GM19328 (cell line): ENCODE measurements at regions not wholly inside any gene's neighbourhood (a gene's known extent, or its start where the extent isn't known, plus 50 kb on each side); places are given as distances from the start of the nearest gene placed in this dataset.
"Not testable (repeated sequence)": the region's sequence is repeated elsewhere in the genome, so short reads cannot be mapped to it uniquely, and the experiment has no call there.

ENCODE experiments used
- ATAC-seq: cut with Tn5 transposase; IDR thresholded peaks from one replicate; pipeline ENCODE4 v1.9.1; 2021; ENCODE audit warnings: mild to moderate bottlenecking, moderate library complexity; ENCODE audit not compliant: unreplicated experiment

DNA sequence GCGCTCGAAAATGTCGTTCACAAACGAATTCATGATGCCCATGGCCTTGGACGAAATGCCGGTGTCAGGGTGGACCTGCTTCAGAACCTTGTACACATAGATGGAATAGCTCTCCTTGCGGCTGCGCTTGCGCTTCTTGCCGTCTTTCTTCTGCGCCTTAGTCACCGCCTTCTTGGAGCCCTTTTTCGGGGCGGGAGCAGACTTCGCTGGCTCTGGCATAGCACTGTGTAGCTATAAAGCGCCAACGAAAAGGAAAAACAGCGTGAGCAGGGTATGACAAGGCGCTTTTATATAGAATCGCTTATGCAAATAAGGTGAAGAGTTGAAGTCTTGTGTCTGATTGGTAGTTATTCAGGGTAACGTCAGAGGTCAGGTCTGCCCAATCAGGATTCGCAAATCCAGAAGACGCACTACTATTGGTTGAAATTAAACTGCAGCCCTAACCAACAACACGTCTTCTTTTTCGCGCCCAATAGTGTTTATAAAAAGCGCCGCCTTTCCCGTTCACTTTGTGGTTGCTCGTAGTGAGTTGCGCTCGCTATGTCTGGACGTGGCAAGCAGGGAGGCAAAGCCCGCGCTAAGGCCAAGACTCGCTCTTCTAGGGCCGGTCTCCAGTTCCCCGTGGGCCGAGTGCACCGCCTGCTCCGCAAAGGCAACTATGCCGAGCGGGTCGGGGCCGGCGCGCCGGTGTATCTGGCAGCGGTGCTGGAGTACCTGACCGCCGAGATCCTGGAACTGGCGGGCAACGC, 114.8 kb upstream of the PRSS16 start:
- ATAC-seq: peak; percentile 61

DNA sequence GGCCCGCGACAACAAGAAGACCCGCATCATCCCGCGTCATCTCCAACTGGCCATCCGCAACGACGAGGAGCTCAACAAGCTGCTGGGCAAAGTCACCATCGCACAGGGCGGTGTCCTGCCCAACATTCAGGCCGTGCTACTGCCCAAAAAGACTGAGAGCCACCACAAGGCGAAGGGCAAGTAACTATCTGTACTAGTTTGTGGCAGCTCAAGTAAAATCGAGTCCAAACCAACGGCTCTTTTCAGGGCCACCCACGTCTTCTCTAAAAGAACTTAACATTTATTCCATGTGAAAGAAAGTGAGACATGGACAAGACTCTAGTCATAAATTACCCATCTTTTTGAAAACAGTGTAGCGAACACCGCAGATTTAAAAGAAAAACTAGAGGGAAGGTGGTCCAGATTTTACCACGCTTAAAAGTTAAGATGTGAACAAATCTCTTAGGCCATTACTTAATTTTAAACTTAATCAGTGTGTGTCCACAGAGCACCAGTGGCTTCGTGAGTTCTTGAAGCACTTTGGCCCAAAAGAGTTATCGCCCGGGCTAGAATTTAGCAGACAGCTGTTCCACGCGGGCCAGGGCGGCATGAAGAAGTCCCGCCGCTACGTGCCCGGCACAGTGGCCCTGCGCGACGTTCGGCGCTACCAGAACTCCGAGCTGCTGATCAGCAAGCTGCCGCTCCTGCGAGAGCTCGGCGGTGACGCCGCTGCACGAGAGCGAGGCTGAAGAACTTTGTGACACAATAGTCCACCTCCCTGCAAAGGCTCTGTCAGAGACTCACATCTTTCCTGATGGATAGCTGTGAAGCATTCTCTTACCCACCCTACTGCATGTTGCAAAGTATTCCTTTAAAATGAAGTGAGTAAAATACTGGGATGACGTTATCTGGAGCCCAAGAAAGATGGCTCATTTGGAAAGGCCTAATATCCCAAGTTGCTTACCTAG, 113.9 kb upstream of the PRSS16 start:
- ATAC-seq: peak; percentile 2

DNA sequence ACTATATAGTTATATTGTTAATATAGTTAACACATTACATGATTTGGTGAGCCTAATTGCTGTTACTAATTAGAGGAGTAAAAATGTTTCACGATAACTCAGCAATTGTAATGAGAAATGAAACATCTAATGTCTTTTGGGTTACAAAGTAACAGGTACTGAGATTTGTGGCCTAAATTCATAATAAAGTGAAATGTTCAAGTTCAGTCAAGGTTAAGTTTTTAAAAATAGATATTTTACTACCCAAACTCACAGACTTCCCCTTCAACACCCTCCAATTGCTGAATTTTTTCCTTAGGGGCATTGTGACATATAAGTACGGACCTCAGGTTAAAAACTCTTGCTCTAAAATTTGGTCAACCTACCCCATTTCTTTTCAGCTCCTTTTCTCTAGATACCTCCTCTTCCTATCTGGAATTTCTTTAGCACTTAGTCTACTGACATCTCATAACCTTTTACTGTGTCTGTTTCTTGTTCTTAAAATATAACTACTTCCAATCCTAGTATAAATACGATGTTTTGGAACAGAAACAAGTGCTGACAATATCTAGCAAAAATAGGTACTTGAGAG, 112.3 kb upstream of the PRSS16 start:
- ATAC-seq: no peak

DNA sequence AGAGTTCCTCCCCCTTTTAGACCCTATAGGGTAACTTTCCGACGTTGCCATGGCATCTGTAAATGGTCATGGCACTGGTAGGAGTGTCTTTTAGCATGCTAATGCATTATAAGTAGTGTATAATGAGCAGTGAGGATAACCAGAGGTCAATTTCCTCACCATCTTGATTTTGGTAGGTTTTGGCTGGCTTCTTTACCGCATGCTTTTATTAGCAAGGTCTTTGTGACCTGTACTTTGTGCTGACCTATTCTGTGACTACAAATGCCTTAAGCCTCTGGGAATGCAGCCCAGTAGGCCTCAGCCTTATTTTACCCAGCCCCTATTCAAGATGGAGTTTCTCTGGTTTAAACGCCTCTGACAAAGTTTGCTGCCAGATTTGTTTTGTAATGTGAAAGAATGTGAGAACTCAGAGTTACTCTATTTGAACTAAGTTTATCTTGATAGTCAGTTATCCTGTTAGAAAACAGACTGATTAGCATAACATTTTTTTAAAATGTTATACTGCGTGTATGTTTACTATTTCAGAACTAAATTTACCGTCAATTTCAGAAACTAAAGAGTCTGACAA, 111.3 kb upstream of the PRSS16 start:
- no peak for ATAC-seq

DNA sequence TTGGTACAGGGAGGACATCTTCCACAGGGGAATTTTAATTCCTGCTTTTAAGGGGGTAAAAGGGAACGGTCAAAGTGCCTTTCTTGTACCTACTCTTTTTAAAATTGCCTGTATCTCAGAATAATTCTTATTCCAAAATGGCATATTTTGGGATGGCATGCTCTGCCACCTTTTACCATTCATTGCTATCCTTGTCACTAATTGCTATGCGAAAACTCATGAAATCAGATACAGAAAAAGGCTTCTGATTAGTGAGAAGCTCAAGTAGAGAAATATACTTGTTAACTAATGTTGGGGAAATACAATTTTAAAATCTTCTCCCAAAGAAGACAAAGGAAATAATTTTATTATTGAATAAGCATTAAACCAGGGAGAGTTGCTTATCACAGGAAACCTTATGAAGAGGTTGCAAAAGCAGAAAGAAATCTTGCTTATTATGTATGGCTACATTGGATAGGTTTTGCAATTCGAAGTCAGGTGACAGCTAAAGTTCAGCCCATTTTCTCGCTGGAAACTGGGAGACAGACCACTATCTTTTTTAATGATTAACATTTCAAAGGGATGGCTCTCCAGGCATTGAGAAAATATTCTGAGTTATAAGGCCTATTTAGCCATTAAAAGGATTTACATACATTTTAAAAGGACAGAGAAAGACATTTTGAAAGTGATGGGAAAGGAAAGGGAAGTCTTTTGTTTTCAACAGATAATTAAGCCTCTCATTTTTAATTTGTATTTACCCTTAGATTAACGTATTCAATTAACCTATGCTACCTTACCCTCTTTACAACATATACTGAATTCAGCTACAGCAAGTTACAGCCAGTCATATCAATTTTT, 110.3 kb upstream of the PRSS16 start:
- ATAC-seq: no peak

DNA sequence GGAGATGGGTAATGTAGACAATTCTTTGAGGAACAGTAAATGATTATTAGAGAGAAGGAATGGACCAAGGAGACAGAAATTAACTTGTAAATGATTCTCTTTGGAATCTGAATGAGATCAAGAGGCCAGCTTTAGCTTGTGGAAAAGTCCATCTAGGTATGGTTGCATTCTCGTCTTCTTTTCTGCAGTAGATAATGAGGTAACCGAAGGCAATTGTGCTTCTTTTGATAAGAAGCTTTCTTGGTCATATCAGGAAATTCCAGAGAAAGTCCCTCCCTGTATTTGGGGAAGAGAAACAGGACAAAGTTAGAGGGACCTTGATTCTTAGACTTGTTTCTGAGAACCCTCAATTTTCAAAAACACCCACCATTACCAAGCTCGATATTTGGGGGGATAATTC, 109.1 kb upstream of the PRSS16 start:
- ATAC-seq: no peak

DNA sequence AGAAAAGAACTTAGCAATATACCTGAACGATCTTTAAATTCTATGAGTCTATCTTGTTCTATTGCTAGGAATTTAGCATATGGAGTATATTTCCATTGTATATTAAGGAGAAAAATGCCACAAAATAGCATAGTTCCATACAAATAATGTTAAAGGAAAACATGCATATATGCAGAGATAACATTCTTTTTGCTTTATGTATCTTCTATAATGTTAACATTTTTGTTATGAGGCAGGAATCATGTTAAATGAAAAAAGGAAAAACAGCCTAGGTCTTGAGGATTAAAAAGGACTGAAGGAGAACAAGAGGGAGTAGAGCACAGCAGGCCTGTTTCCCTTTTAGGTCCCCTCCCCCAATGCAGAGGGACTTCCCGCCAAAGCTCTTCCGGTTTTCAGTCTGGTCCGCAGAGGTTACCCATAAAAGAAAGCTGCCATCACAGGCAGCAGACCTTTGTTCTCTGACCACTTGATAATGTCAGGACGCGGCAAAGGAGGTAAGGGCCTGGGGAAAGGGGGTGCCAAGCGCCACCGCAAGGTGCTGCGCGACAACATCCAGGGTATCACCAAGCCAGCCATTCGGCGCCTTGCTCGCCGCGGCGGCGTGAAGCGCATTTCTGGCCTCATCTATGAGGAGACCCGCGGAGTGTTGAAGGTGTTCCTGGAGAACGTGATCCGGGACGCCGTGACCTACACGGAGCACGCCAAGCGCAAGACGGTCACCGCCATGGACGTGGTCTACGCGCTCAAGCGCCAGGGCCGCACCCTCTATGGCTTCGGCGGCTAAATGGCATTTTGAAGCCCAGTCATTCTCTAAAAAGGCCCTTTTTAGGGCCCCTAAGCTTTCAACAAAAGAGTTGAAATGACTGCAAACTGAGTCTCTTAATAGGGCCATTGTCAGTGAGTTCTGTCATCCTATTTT, 108.4 kb upstream of the PRSS16 start:
- peak; percentile 42 for ATAC-seq

DNA sequence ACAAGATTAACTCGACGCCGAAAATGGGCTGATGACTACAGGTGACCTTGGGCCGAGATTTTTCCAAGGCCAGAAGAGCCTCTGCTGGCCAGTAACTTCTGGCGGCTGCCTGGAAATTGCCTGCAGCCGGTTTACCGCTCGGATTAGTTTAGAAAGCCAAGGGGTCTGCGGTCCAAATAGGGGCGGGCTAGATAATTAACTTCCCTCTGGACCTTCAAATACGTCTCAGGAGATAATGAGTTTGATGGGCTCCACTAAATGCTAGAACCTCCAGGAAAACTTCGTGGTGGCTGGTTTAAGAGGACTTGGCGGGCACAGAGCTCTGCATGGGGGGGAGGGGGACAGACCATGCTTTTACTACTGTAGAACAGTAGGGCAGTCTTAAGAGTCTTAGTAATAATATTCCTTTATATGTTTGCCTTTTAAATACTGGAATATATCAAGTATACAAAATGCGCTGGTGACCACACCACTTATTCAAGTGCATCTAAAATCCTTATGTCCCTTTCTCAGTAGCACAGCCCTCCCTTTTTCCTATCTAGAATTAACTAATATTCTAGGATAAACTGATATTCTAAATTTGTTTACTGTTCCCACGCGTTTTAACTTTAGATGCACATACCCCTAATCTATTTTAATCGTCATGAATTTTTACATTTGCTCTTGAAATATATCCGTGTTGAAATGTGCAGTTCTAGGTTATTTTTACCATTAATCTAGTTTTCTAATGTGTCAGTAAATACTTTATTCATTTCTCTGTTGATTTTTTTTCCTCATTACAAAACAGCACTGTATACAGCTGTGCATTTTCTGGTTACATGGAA, 107.5 kb upstream of the PRSS16 start:
- peak; percentile 6 for ATAC-seq

DNA sequence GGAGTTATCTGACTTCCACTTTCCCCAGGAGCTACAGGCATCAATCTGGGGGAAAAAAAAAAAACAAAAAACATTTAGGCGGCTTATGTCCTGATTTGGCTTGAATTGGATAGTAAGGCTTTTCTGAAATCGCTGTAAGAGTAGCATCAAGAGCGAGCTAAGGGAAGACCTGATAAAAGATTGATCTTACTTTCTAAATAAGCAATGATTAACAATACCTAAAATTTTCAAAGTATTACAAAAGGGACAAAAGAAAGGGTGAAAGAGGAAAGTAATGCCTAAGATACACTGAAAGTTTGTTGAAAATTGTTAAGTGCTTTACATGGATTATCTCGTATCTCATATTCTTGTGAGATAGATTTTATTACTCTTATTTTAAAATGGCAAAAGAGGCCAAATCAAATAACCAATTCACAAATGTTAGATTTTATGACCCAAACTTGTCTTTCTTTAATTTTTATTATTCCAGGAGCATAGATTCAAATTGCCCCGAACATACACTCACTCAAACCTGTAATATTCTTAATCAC, 106.4 kb upstream of the PRSS16 start:
- no peak for ATAC-seq

DNA sequence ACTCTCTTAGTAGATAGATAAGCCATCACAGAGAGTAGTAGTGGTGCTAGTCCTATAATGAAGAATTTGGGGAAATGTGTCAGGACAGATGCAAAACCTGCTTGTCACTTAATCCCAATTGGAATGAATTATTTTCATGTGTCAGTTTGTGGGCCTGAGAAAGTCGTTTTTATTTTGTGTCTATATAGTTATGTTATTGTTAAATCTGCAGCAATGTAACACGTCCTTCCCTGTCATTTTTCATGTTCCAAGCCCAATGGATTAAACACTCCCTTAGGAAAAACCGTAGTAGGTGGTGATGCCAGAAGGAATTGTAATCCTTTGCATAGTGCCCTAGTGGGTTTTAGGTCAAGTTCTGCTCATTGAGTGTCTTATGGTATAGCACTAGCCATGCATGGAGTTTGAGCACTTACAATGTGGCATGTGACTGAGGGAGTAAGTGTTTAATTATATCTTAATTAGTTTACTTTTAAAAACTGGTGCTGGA, 105.9 kb upstream of the PRSS16 start:
- no peak for ATAC-seq

DNA sequence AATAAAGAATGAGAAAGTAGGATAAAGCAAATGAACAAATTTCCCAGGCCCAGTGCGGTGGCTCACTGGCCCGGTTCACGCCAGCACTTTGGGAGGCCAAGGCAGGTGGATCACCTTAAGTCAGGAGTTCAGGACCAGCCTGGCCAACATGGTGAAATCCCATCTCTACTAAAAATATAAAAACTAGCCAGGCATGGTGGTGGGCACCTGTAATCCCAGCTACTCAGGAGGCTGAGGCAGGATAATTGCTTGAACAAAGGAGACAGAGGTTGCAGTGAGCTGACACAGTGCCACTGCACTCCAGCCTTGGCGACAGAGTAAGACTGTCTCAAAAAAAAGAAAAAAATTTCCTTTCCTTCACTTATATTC, 104.5 kb upstream of the PRSS16 start:
- ATAC-seq: not testable (repeated sequence)

DNA sequence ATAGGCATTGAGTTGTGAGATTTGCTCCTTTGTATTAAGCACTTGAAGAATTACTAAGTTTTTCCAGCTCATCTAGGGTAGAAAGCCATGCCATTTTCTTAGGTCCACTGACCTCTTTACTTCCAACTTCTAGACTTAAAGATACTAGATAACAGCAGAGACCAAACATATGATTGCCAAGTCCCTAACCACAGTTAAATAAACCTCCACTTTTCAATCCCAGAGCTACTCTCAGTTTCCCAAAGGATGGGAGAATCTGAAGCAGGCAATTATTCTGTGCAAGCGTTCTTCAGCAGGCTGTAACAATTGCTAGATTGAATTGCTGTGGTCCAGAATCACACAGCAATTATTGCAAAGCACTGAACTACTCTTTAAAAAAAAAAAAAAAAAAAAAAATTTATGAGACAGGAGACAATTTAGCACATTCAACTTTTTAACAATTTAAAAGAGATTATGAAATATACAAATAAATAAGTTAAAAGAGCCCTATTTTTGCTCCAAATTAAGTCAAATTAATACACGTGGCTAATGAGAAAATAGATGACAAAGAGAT, 104.0 kb upstream of the PRSS16 start:
- ATAC-seq: no peak

DNA sequence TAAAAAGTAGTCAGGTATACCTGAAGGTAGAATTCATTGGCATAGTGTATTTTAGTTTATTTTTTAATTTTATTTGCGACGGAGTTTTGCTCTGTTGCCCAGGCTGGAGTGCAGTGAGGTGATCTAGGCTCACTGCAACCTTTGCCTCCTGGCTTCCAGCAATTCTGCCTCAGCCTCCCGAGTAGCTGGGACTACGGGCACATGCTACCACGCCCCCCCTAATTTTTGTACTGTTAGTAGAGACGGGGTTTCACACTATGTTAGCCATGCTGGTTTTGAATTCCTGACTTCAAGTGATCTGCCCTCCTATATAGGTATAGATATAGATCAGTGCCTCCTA, 102.8 kb upstream of the PRSS16 start:
- ATAC-seq: no peak

DNA sequence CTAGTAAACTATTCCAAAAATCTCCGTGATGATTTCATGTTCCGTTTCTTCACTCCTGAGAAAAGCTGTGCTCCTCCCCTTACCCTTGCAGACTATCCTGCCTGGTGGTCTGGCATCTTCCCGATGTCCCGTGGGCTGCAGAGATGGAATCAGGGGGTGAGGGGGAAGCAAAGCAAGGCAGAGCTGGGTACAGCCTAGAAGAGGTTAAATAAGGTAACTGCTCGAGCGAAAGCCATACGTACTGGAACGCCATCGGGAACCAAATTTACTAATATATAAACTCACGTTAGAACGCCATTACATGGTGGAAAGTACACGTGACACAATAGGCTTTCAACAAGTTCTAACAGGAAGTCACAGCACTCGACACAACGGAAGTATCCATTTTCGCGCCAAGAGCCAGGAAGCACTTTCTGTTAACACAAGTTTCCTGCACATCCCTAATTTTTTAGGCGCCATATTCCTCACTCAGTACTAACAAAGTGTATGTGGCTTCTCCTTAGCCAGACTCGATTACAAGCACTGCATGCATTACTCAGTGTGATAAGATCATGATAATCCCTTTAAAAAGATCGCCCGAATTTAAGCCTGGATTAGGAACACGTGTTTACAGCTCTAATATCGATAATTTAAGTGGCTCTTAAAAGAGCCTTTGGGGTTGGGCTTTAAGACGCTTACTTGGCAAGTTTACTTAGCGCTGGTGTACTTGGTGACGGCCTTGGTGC, 101.6 kb upstream of the PRSS16 start:
- no peak for ATAC-seq

DNA sequence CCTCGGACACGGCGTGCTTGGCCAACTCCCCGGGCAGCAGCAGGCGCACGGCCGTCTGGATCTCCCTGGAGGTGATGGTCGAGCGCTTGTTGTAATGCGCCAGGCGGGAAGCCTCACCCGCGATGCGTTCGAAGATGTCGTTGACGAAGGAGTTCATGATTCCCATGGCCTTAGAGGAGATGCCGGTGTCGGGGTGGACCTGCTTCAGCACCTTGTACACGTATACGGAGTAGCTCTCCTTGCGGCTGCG, 101.1 kb upstream of the PRSS16 start:
- ATAC-seq: not testable (repeated sequence)

DNA sequence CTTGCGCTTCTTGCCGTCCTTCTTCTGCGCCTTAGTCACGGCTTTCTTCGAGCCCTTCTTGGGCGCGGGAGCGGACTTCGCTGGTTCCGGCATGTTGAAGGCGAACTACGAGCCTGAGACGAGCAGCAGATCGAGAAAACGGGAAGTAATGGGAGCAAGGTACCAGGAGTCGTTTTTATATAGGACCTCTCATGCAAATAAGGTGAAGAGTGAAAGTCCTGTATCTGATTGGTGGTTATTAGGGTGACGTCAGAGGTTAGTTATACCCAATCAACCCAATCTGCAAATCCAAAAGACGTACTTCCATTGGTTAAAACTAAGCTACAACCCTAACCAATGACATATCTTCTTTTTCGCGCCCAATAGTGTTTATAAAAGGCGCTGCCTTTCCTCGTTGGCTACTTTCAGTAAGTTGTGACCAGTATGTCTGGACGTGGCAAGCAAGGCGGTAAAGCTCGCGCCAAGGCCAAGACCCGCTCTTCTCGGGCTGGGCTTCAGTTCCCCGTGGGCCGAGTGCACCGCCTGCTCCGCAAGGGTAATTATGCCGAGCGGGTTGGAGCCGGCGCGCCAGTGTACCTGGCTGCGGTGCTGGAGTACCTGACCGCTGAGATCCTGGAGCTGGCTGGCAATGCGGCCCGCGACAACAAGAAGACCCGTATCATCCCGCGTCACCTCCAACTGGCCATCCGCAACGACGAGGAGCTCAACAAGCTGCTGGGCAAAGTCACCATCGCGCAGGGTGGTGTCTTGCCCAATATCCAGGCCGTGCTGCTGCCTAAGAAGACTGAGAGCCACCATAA, 100.6 kb upstream of the PRSS16 start:
- ATAC-seq: peak; percentile 71

DNA sequence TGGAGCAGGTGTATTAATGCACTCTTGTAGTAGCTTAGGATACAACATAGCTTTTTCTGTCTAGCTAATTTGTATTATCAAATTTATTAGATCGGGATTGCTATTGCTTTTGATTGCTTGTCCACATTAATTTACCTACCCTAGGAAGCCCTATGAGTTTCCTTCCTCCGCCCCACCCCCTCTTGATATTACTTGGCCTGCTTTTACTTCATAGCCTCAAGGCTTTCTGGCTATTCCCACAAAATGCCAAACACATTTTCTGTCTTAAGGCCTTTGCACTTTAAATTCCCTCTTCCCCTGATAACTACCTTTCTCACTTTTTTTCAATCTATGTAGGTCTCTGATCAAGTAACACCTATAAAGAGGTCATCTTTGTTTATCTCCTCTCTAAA, 99.1 kb upstream of the PRSS16 start:
- no peak for ATAC-seq
